HG02759 (cell line): ENCODE measurements at regions not wholly inside any gene's neighbourhood (a gene's known extent, or its start where the extent isn't known, plus 50 kb on each side); places are given as distances from the start of the nearest gene placed in this dataset.

Experiments used
- ATAC-seq: cut with Tn5 transposase; IDR thresholded peaks from one replicate; pipeline ENCODE4 v1.9.1; 2021; ENCODE audit warnings: mild to moderate bottlenecking, moderate library complexity; ENCODE audit not compliant: unreplicated experiment

- no peak for ATAC-seq
Observed at GRCh38 chr2:12827721-12828120, 111.0 kb downstream of the TRIB2 start.

GRCh38 chr2:12828980-12829379 lies 112.2 kb downstream of the TRIB2 start:
- no peak for ATAC-seq

- no peak for ATAC-seq
Observed at GRCh38 chr2:12831016-12831415, 114.3 kb downstream of the TRIB2 start.

- ATAC-seq = no peak
Observed at GRCh38 chr2:12834239-12834638, 117.5 kb downstream of the TRIB2 start.

- no peak for ATAC-seq
Observed at GRCh38 chr2:12835733-12836132, 119.0 kb downstream of the TRIB2 start.

GRCh38 chr2:12839339-12839738 lies 122.6 kb downstream of the TRIB2 start:
- no peak for ATAC-seq

GRCh38 chr2:12841021-12841420 lies 124.3 kb downstream of the TRIB2 start:
- no peak for ATAC-seq

GRCh38 chr2:12842917-12843316 lies 126.2 kb downstream of the TRIB2 start:
- ATAC-seq = no peak

- ATAC-seq = no peak
Observed at GRCh38 chr2:12844511-12844910, 127.8 kb downstream of the TRIB2 start.

GRCh38 chr2:12847694-12848575 lies 131.2 kb downstream of the TRIB2 start:
- no peak for ATAC-seq

GRCh38 chr2:12852135-12852534 lies 135.4 kb downstream of the TRIB2 start:
- ATAC-seq = no peak

GRCh38 chr2:12854001-12854530 lies 137.3 kb downstream of the TRIB2 start:
- ATAC-seq = no peak

GRCh38 chr2:12855508-12855907 lies 138.8 kb downstream of the TRIB2 start:
- no peak for ATAC-seq

- ATAC-seq = no peak
Observed at GRCh38 chr2:12856934-12857601, 140.3 kb downstream of the TRIB2 start.

GRCh38 chr2:12857891-12858290 lies 141.2 kb downstream of the TRIB2 start:
- no peak for ATAC-seq

- no peak for ATAC-seq
Observed at GRCh38 chr2:12858786-12859185, 142.1 kb downstream of the TRIB2 start.

- no peak for ATAC-seq
Observed at GRCh38 chr2:12861344-12861930, 144.7 kb downstream of the TRIB2 start.

- ATAC-seq = no peak
Observed at GRCh38 chr2:12862541-12862940, 145.8 kb downstream of the TRIB2 start.

GRCh38 chr2:12863937-12864336 lies 147.2 kb downstream of the TRIB2 start:
- ATAC-seq = no peak

GRCh38 chr2:12867631-12868287 lies 151.0 kb downstream of the TRIB2 start:
- no peak for ATAC-seq

GRCh38 chr2:12870692-12871091 lies 154.0 kb downstream of the TRIB2 start:
- ATAC-seq = no peak
